ENCODE measurements at regions not wholly inside any gene's neighbourhood (a gene's known extent, or its start where the extent isn't known, plus 50 kb on each side); places are given as distances from the start of the nearest gene placed in this dataset.

DNA sequence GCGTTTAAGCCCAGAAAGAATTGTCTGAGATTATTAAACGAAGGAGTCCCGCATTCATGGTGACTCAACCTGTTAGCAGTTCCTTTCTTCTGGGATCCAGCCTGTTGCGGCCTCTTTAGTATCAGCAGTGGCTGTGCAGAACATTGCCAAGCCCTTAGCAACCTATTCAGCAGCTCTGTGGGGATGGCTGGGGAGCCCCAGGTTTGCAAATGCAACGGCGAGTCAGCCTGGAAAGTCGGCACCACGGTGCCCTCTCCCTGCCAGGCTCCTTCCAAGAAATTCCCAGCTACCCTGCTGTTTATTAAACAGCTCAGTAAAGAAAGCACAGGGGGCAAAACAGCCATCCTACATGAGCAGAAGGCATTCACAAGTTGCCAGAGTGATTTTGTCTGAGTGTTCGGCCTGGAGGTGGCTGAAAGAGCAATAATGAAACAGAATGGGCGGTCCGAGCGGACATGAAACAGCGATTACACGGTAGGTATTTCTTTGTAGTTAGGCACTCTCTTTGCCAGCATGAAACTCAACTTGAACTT, 198.3 kb downstream of the BAMBI start:
- in situ Hi-C loops (cut with HindIII; ENCODE audit: low sequenced_read_pairs) = no loop called here
- DNase-seq (ENCODE audit: low read depth, low spot score) = peak; percentile 71
- TF ChIP-seq, protein P1, sequence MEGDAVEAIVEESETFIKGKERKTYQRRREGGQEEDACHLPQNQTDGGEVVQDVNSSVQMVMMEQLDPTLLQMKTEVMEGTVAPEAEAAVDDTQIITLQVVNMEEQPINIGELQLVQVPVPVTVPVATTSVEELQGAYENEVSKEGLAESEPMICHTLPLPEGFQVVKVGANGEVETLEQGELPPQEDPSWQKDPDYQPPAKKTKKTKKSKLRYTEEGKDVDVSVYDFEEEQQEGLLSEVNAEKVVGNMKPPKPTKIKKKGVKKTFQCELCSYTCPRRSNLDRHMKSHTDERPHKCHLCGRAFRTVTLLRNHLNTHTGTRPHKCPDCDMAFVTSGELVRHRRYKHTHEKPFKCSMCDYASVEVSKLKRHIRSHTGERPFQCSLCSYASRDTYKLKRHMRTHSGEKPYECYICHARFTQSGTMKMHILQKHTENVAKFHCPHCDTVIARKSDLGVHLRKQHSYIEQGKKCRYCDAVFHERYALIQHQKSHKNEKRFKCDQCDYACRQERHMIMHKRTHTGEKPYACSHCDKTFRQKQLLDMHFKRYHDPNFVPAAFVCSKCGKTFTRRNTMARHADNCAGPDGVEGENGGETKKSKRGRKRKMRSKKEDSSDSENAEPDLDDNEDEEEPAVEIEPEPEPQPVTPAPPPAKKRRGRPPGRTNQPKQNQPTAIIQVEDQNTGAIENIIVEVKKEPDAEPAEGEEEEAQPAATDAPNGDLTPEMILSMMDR (IDR thresholded peaks at IDR 0.05; ENCODE audit: low read depth, low read length) = no peak
- peak overlapping the region; percentile 22 for H3K4me3 ChIP-seq (ENCODE audit: low read depth, low read length)

DNA sequence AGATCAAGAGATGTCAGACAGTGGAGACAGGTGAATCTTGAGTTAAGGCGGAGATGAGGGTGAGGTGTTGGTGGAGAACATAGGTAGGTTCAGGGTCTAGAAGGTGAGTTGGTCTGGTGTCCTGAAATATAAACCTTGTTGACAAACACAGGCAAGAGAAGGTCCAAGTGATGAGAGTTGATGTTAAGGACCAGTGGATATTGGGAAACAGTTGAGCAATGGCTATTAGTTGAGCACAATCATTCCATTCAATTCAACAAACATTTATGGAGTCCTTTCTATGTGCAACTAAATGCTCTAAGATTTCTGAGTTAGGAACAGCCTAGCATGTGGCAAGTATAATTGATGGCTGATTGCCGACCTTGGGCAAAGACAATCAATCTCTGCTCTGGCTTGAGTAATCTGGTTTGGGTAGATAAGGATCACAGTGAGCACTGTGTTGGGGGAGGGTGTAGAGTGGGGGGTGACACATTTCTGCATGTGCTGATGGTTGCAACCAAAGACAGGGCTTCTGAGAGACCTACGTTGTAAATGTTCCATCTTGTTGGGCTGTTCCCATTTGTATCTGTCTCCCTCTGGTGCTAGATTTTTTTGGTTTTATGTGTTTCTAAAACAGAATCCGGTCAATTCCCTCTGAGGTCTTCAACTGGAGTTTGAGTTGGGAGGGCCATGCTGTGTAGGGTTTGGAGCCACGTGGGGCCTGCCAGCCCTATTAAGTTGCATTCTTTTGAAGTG, 201.1 kb downstream of the BAMBI start:
- TF ChIP-seq, protein P1 (IDR thresholded peaks at IDR 0.05; ENCODE audit: low read depth, low read length) = no peak
- no peak for DNase-seq (ENCODE audit: low read depth, low spot score)
- H3K4me3 ChIP-seq (ENCODE audit: low read depth, low read length) = no peak overlapping the region
- in situ Hi-C loops (cut with HindIII; ENCODE audit: low sequenced_read_pairs) = no loop called here

DNA sequence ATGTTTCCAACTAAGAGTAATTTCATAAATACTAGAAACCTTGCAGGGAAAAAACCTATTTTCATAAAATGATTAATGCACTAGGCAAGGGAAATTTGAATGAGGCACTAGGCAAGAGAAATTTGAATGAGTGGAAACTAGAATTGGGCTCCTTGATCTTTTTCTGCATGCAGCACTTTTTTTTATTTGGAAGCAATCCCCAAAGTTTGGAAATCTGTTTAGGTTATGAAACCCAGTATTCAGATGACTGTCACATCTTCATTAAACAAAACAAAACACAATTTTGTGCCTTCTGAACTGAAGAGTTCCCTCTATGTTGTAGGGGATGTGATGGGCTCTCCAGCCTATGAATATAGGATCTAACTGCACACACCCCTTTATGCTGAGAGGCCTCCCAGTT, 201.9 kb downstream of the BAMBI start:
- TF ChIP-seq, protein P1 (IDR thresholded peaks at IDR 0.05; ENCODE audit: low read depth, low read length) = no peak
- no peak overlapping the region for H3K4me3 ChIP-seq (ENCODE audit: low read depth, low read length)
- no peak for DNase-seq (ENCODE audit: low read depth, low spot score)
- in situ Hi-C loops (cut with HindIII; ENCODE audit: low sequenced_read_pairs) = no loop called here

DNA sequence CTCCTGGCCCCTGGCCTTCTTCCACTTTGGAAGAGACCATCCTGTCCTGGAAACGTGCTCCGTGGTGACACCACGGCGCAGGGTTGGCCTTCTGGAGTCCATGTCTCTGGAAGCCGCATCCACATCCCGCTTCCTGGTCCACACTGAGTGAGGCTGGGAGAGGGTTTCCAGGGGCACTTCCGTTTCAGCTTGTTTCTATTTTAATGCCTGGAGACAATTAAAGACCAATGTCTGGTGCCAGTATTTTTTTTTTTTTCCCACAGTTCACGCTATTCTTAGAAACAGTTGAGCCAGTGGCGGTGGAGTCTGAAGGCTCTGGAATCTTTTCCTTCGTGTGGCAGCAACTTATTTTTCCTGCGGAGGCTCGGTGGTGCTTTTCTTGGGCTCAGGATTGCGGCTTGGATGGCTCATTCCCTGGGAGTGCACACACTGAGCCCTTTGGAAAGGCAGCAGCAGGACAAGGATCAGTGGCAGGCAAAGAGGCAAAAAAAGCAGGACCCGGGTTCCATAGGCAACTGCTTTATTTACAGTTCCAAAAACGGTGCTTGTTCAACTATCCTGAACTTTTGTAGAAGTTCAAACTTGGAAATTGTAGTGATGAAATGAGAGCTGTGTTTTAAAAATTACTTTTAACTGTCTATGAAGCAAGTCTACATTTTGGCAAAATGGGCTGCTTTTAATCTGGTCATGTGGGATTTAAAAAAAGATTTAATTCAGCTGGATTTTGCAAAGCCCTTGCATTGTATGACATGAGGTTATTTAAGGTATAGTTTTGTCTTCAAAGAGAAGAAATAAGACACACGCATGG, 202.8 kb downstream of the BAMBI start:
- TF ChIP-seq, protein P1 (IDR thresholded peaks at IDR 0.05; ENCODE audit: low read depth, low read length) = no peak
- no peak overlapping the region for H3K4me3 ChIP-seq (ENCODE audit: low read depth, low read length)
- in situ Hi-C loops (cut with HindIII; ENCODE audit: low sequenced_read_pairs) = no loop called here
- DNase-seq (ENCODE audit: low read depth, low spot score) = no peak

DNA sequence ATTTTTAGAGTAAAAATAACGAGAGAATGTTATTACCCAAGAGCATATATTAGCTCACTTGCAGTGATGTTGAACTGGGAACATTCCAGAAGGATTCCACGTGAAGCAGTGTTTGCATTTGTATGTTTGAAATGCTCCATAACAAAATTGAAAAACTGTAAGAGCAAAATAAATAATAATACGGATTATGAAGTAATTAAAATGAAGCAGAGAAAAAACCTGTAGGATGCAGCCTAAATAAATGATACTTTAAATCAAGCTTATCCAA, 203.3 kb downstream of the BAMBI start:
- TF ChIP-seq, protein P1 (IDR thresholded peaks at IDR 0.05; ENCODE audit: low read depth, low read length) = no peak
- in situ Hi-C loops (cut with HindIII; ENCODE audit: low sequenced_read_pairs) = no loop called here
- no peak overlapping the region for H3K4me3 ChIP-seq (ENCODE audit: low read depth, low read length)
- DNase-seq (ENCODE audit: low read depth, low spot score) = no peak

DNA sequence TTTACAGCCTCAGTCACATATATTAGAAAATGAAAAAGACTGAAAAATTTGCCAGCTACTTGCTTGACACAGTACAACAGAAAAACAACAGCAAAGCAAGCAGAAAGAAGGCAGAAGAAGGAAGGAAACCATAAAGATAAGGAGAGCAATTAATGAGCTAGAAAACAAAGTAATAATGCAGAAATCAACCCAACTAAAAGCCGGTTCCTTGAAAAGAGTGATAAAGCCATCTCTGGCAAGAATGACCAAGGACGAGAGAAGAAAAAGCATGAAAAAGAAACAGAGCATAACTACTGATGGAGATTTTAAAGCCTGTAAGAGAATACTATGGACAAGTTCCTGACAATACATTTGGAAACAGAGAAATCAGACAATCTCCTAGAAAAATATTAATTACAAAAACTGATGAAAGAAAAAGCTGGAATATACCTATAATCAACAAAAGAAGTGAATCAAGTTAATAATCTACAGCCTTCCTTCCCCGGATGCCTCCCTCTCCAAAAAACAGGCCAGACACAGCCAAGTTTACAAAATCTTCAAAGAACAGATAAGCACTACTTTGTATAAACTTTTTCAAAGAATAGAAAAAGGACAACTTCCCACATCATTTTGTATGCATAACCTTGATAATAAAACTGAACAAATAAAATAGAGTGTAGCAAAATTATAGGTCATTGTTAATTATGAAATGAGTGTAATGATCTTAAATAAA, 204.0 kb downstream of the BAMBI start:
- in situ Hi-C loops (cut with HindIII; ENCODE audit: low sequenced_read_pairs) = no loop called here
- no peak for DNase-seq (ENCODE audit: low read depth, low spot score)
- TF ChIP-seq, protein P1 (IDR thresholded peaks at IDR 0.05; ENCODE audit: low read depth, low read length) = no peak
- no peak overlapping the region for H3K4me3 ChIP-seq (ENCODE audit: low read depth, low read length)
